HG03442 (cell line): ENCODE measurements at regions not wholly inside any gene's neighbourhood (a gene's known extent, or its start where the extent isn't known, plus 50 kb on each side); places are given as distances from the start of the nearest gene placed in this dataset.
"Not testable (repeated sequence)": the region's sequence is repeated elsewhere in the genome, so short reads cannot be mapped to it uniquely, and the experiment has no call there.

Experiments used
- ATAC-seq: cut with Tn5 transposase; IDR thresholded peaks from one replicate; pipeline ENCODE4 v1.9.1; 2021; ENCODE audit warnings: mild to moderate bottlenecking, moderate library complexity; ENCODE audit not compliant: unreplicated experiment

GRCh38 chr12:46629331-46630229, 196.2 kb downstream of the SLC38A4 start:
- no peak for ATAC-seq

- ATAC-seq: no peak
Measured at GRCh38 chr12:46628176-46628575, 197.6 kb downstream of the SLC38A4 start.

GRCh38 chr12:46627686-46628085, 198.1 kb downstream of the SLC38A4 start:
- no peak for ATAC-seq

GRCh38 chr12:46619474-46619873, 206.3 kb downstream of the SLC38A4 start:
- not testable (repeated sequence) for ATAC-seq

- ATAC-seq: not testable (repeated sequence)
Measured at GRCh38 chr12:46617737-46618136, 208.1 kb downstream of the SLC38A4 start.

- ATAC-seq: no peak
Measured at GRCh38 chr12:46617167-46617566, 208.6 kb downstream of the SLC38A4 start.

GRCh38 chr12:46610754-46611153, 215.0 kb downstream of the SLC38A4 start:
- no peak for ATAC-seq

- no peak for ATAC-seq
Measured at GRCh38 chr12:46609674-46610073, 216.1 kb downstream of the SLC38A4 start.

GRCh38 chr12:46609273-46609623, 216.5 kb downstream of the SLC38A4 start:
- ATAC-seq: no peak

GRCh38 chr12:46608431-46609272, 217.1 kb downstream of the SLC38A4 start:
- no peak for ATAC-seq

- no peak for ATAC-seq
Measured at GRCh38 chr12:46604684-46605083, 221.1 kb downstream of the SLC38A4 start.

GRCh38 chr12:46603776-46604456, 221.9 kb downstream of the SLC38A4 start:
- no peak for ATAC-seq

GRCh38 chr12:46602474-46602873, 223.3 kb downstream of the SLC38A4 start:
- ATAC-seq: no peak

GRCh38 chr12:46590991-46591703, 218.6 kb upstream of the SLC38A2 start:
- ATAC-seq: no peak

- ATAC-seq: no peak
Measured at GRCh38 chr12:46585854-46586621, 213.5 kb upstream of the SLC38A2 start.

- not testable (repeated sequence) for ATAC-seq
Measured at GRCh38 chr12:46584098-46584497, 211.5 kb upstream of the SLC38A2 start.

- ATAC-seq: not testable (repeated sequence)
Measured at GRCh38 chr12:46581990-46582389, 209.4 kb upstream of the SLC38A2 start.

GRCh38 chr12:46580445-46580844, 207.9 kb upstream of the SLC38A2 start:
- ATAC-seq: no peak

- no peak for ATAC-seq
Measured at GRCh38 chr12:46579474-46579873, 206.9 kb upstream of the SLC38A2 start.
